Kidney glomerular epithelial cell (primary cell): ENCODE measurements at regions not wholly inside any gene's neighbourhood (a gene's known extent, or its start where the extent isn't known, plus 50 kb on each side); places are given as distances from the start of the nearest gene placed in this dataset.
"Not testable (repeated sequence)": the region's sequence is repeated elsewhere in the genome, so short reads cannot be mapped to it uniquely, and the experiment has no call there.

Source experiments
- DNase-seq: peaks from one replicate; lab custom pipeline; 2025; lab: John Stamatoyannopoulos, UW

GRCh38 chr4:160485071-160485687 is 1382.3 kb downstream of the RAPGEF2 start:
- DNase-seq = no peak

- DNase-seq = no peak
Measured at GRCh38 chr4:160492181-160492580, 1389.3 kb downstream of the RAPGEF2 start.

GRCh38 chr4:160493206-160493605 is 1390.3 kb downstream of the RAPGEF2 start:
- DNase-seq = no peak

GRCh38 chr4:160495356-160495755 is 1392.5 kb downstream of the RAPGEF2 start:
- no peak for DNase-seq

GRCh38 chr4:160498211-160498610 is 1395.3 kb downstream of the RAPGEF2 start:
- no peak for DNase-seq

GRCh38 chr4:160505724-160506123 is 1402.8 kb downstream of the RAPGEF2 start:
- no peak for DNase-seq

- DNase-seq = no peak
Measured at GRCh38 chr4:160510928-160511327, 1408.0 kb downstream of the RAPGEF2 start.

- no peak for DNase-seq
Measured at GRCh38 chr4:160514126-160514525, 1411.2 kb downstream of the RAPGEF2 start.

- no peak for DNase-seq
Measured at GRCh38 chr4:160523231-160523630, 1420.4 kb downstream of the RAPGEF2 start.

- no peak for DNase-seq
Measured at GRCh38 chr4:160537681-160538080, 1434.8 kb downstream of the RAPGEF2 start.

GRCh38 chr4:160546201-160546600 is 1443.3 kb downstream of the RAPGEF2 start:
- no peak for DNase-seq

- DNase-seq = not testable (repeated sequence)
Measured at GRCh38 chr4:160549951-160550519, 1447.2 kb downstream of the RAPGEF2 start.

GRCh38 chr4:160562661-160563060 is 1459.8 kb downstream of the RAPGEF2 start:
- DNase-seq = no peak

- DNase-seq = no peak
Measured at GRCh38 chr4:160563552-160564282, 1460.8 kb downstream of the RAPGEF2 start.

- DNase-seq = no peak
Measured at GRCh38 chr4:160567634-160568033, 1464.8 kb downstream of the RAPGEF2 start.

GRCh38 chr4:160570271-160570670 is 1467.4 kb downstream of the RAPGEF2 start:
- no peak for DNase-seq

GRCh38 chr4:160574272-160574671 is 1471.4 kb downstream of the RAPGEF2 start:
- DNase-seq = not testable (repeated sequence)

GRCh38 chr4:160580581-160580980 is 1477.7 kb downstream of the RAPGEF2 start:
- no peak for DNase-seq

GRCh38 chr4:160592258-160592657 is 1489.4 kb downstream of the RAPGEF2 start:
- no peak for DNase-seq

- DNase-seq = no peak
Measured at GRCh38 chr4:160595646-160596045, 1492.8 kb downstream of the RAPGEF2 start.

- DNase-seq = no peak
Measured at GRCh38 chr4:160604541-160604940, 1501.7 kb downstream of the RAPGEF2 start.

GRCh38 chr4:160611181-160611580 is 1508.3 kb downstream of the RAPGEF2 start:
- DNase-seq = no peak

GRCh38 chr4:160631044-160631443 is 1528.2 kb downstream of the RAPGEF2 start:
- DNase-seq = no peak
